NCI-H2196 treated with DMSO at 0.1 percent for 48 hours (cell line): ENCODE measurements at regions not wholly inside any gene's neighbourhood (a gene's known extent, or its start where the extent isn't known, plus 50 kb on each side); places are given as distances from the start of the nearest gene placed in this dataset.
"Not testable (repeated sequence)": the region's sequence is repeated elsewhere in the genome, so short reads cannot be mapped to it uniquely, and the experiment has no call there.

Experiments
- DNase-seq: peaks from one replicate; lab custom pipeline; 2025; ENCODE audit not compliant: unreplicated experiment; lab: John Stamatoyannopoulos, UW

- no peak for DNase-seq
Measured at GRCh38 chr20:41690702-41691101, 72.5 kb upstream of the CHD6 start.

DNA sequence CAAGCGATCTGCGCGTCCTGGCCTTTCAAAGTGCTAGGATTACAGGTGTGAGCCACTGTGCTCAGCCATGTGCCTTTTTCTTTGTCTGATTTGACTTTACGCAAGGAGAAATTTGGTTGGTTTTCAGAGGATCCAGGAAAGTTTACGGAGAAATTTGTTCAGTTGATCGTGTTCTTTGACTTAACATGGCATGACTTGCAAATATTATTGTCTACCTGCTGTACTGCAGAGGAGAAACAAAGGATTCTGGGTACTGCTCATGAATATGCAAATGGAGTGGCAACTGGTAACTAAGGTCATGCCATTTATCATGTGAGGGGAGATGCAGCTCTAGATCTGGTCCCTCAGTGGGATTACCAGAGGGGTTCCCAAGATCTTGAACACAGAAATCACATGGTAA lies 68.8 kb upstream of the CHD6 start:
- DNase-seq = no peak

- not testable (repeated sequence) for DNase-seq
Measured at GRCh38 chr20:41685145-41685544, 67.0 kb upstream of the CHD6 start.

DNA sequence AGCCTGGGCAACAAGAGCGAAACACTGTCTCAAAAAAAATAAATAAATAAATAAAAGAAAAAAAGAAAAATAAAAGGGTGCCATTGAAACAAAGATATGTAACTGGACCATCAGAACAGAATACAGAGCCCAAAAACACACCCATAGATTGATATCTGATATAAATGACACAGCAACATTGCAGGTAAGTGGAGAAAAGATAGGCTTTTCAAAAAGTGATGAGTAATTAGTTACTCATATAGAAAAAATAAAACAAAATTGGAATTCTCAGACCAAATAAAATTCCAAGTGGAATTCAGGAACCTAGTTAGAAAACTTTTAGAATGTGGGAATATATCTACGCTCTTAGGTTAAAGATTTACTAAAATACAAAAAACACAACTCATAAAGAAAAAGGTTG lies 60.6 kb upstream of the CHD6 start:
- DNase-seq = no peak

DNA sequence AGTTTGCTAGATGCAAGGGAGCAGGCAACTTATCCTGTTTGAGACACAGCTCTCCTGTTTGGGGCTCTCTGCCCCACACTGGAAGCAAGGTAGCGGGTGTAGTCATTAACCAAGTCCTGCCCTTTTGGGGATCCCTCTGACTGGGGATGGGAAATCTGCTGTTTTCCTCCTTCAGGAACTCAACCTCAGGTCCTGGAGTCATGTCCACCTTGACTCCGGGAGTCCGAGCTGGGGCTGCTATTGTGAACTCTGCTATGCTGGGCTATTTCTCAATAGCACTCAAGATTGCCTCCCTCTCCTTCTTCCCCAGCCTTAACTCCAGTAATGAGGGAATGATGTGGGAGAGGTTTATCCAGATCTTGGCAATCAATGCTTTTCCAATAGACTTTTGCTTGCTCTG lies 54.1 kb upstream of the CHD6 start:
- no peak for DNase-seq

DNA sequence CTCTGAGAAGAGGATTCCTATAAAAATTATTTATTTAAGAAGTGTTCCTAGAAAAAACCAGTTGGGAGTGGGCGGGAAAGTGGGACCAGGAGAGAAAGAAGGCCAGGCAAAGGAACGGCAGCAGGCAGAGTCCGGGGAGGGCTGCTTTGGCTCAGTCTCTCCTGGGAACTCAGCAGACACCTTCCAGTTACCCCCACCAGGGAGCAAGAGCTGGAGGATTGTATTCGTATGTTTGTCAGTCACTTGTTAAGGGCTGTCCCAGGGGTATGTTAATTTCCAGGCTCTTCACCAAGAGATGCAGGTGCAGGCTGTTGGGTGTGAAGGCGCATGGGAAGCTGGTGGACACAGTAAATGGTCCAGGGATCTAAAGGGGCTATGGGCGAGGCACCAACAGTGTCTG lies 53.0 kb upstream of the CHD6 start:
- DNase-seq = no peak

GRCh38 chr20:41670631-41671030 lies 52.5 kb upstream of the CHD6 start:
- no peak for DNase-seq

DNA sequence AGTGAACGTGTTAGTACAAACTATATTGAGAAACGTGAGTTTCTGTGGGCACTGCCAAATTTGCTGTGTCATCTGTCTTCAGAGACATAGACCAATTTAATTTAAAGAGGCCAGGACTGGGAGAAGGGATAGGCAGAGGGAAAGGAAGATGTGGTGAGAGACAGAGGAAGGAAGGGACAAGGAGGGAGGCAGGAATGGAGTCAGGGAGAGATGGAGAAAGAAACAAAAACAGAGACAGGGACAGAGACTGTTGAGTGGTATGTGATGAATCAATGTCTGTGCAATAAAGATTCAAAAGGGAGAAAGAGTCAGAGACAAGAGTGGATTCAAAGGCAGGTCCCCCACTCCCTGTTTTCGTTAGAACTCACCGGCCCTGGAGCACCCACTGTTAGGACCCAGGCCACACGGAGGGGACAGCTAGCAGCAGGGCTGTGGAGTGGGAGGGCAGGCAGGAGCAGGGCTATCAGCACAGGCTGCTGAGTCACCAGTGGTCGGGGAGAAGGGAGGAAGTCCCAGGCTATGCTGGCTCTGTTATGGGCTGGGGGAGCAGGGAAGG lies 51.6 kb upstream of the CHD6 start:
- no peak for DNase-seq

DNA sequence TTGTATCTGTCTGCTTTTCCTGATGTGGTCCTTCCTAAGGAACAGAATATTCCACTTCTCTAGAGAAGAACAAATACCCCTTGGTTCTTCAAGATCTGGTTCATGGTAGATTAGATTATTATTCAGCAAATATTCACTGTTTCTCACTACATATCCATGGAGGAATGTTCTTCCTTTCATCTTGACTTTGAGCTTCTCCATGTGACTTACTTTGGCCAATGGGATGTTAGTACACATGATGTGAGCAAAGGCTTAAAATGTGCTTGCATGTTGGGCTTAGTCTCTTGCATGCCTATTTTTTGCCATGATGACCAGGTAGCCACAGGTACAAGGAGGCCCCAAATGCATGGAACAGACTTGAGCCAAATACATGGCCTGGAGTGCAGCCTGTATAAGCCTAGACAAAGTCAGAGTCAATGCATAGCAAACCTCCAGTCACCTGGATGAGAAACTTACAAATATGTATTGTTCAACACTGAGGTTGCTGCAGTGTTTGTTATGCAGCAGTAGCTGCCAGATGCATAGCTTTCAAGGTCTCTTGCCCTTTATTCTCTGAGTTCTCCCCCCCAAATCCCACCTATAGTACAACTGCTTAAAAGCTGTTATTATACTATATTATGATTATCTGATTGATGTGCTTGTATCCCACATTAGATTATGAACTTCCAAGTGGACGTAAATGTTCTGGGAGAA lies 50.0 kb upstream of the CHD6 start:
- DNase-seq = no peak
